SK-MEL-5 (cell line): ENCODE measurements at regions not wholly inside any gene's neighbourhood (a gene's known extent, or its start where the extent isn't known, plus 50 kb on each side); places are given as distances from the start of the nearest gene placed in this dataset.
"Not testable (repeated sequence)": the region's sequence is repeated elsewhere in the genome, so short reads cannot be mapped to it uniquely, and the experiment has no call there.

Experiments
- DNase-seq: peaks from one replicate; pipeline ENCODE4 v3.0.0-alpha.2; 2016; ENCODE audit warnings: low read depth, low spot score
- in situ Hi-C: cut with HindIII; loops from 2 replicates; pipeline ENCODE4 v1.10.0; 2016; ENCODE audit warnings: low sequenced_read_pairs, high pct_unique_total_duplicates, low pct_unique_long_range_greater_than_20kb

DNA sequence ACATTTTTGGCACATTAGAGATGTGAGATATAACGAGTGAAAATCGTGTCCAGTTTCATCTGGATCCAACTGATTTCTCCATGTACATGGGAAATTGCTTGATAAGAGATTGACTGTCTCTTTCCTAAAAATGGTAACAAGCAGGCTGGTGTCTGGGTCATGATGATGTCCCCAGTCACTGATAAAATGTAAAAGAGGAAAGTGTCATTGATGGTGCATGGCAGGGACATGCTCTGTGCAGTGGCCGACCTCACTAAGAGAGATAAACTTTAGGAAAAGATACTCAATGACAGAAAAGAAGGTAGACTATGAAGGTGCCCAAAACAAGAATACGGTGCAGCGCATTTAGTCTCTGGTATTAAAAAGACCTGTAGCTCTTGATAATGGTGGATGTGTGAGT lies 1517.5 kb downstream of the RPIA start:
- no peak for DNase-seq

GRCh38 chr2:90209806-90210205 lies 1518.3 kb downstream of the RPIA start:
- DNase-seq: no peak
- in situ Hi-C loops: no loop called here

More for the DNA sequence above, 1517.5 kb downstream of the RPIA start:
- in situ Hi-C loops: no loop called here

DNA sequence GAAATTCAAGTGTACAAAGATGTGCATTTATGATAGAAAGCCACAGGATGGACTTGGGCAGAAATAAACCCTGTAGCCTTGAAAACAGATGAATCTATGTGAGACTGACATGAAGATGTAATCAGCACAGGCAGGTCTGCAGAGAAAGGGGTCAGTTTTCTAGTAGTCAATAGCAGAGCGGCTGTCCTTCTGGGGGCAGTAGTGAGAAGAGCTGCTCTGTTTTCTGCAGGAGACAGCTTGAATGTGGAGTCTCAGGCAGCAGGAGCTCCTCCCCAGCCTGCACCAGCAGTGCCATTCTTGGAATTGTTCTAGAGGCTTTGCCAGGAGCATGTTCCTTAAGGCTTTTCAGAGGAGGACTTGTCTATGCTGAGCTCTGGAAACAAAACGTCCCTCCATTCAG lies 1524.4 kb downstream of the RPIA start:
- DNase-seq, in situ Hi-C loops: not testable (repeated sequence)

DNA sequence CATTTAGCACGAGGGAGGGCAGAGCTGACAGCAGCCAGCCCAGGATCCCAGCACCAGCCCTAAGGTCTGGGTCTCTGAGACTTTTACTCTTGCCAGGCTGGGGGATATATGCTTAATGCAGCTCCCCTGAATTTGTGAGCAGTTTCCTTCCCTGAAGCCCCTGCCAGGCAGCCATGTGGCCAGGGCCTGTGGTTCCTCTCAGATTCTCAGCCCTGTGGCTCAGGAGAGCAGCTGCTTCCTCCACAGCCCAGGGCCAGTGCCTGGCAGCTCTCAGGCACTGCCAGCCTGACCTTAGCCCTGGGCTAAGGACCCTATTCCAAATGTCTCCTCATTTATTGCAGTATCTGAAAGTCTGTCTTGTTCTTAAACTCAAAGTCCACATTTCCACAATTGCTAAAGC lies 1525.3 kb downstream of the RPIA start:
- DNase-seq, in situ Hi-C loops: not testable (repeated sequence)

DNA sequence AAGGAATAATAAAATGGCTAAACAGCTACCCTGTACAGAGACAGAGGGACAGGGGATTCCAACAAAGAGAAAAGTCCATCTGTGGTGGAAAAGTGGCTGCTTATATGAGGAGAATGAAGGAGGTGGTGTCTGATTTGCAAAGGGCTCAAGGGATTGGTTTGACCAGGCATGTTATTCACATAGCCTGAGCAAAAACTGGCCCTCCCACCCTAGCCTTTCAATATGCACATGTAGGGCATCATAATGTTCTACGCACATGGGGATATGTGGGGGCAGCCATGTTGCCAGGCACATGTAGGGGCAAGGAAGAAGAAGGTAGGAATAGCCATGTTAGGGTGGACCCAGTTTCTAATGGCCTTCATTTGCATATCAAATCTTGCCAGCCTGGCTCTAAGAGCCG lies 1527.1 kb downstream of the RPIA start:
- DNase-seq, in situ Hi-C loops: not testable (repeated sequence)

DNA sequence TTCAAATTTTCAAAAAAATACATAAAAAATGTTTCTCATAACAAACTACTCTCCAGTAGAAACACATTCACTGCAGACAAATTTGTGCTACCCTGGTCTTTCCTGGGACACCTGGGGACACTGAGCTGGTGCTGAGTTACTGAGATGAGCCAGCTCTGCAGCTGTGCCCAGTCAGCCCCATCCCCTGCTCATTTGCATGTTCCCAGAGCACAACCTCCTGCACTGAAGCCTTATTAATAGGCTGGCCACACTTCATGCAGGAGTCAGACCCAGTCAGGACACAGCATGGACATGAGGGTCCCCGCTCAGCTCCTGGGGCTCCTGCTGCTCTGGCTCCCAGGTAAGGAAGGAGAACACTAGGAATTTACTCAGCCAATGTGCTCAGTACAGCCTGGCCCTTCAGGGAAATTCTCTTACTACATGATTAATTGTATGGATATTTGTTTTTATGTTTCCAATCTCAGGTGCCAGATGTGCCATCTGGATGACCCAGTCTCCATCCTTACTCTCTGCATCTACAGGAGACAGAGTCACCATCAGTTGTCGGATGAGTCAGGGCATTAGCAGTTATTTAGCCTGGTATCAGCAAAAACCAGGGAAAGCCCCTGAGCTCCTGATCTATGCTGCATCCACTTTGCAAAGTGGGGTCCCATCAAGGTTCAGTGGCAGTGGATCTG lies 1529.3 kb downstream of the RPIA start:
- DNase-seq, in situ Hi-C loops: not testable (repeated sequence)

- no peak for DNase-seq
- in situ Hi-C loops: no loop called here
Observed at GRCh38 chr2:90221300-90221651, 1529.8 kb downstream of the RPIA start.

GRCh38 chr2:90224767-90225166 lies 1533.3 kb downstream of the RPIA start:
- DNase-seq, in situ Hi-C loops: not testable (repeated sequence)

- DNase-seq, in situ Hi-C loops: not testable (repeated sequence)
Observed at GRCh38 chr2:90226465-90227072, 1535.1 kb downstream of the RPIA start.

- DNase-seq, in situ Hi-C loops: not testable (repeated sequence)
Observed at GRCh38 chr2:90231199-90231598, 1539.7 kb downstream of the RPIA start.

- in situ Hi-C loops, DNase-seq: not testable (repeated sequence)
Observed at GRCh38 chr2:90235452-90235851, 1544.0 kb downstream of the RPIA start.

DNA sequence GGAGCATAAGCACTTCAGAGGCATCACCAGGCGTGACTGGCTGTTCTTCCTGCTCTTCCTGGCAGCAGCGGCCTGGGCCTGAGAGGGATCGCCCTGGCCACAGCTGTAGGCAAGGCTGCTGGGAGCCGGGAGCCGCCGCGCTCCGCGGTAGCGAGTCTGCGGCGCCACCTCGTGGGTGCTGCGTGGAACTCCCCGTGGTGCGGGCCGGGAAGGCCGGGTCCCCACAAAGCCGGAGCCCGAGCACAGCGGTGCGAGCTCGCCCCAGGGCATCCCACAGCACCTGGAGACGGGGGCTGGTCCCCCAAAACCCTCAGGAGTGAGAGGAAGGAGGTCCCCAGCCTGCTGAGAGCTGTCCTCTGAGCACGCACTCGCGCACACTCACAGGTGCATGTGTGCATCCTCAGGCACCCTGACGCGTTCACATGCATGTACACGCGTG lies 1546.5 kb downstream of the RPIA start:
- in situ Hi-C loops: not testable (repeated sequence)
- peak; percentile 1 for DNase-seq

DNA sequence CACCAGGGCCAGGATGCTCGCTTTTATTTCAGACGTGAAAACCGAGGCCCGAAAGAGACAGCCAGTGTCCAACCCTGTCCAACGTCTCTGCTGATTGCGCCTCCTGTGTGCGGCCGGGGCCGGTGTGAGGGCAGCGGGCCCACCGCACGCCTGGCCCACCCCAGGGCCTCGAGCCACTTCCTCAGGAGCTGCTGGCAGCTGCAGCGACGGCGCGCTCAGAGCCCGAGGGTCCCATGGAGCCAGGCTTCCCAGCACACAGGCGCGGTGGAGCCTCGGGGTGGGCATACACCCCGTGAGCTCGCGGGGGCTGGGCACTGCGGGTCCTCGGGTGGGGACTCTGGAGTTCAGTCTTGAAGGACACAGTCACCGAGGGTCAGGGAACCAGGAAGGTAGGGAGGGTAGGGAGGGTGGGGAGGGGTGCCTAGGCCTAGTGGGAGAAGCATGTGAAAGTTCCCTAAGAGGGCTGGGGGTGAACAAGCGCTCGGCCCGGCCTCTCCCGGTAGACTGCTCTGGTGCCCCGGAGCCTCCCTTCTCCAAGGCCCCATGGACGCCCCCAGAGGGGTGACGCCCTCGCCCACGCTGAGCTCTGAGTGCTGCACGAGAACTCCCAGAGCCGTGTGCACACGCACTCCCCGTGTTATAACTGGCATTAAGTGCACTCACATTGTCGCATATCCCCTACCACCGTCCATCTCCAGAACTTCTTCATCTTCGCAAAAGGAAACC lies 1547.2 kb downstream of the RPIA start:
- in situ Hi-C loops, DNase-seq: not testable (repeated sequence)

DNA sequence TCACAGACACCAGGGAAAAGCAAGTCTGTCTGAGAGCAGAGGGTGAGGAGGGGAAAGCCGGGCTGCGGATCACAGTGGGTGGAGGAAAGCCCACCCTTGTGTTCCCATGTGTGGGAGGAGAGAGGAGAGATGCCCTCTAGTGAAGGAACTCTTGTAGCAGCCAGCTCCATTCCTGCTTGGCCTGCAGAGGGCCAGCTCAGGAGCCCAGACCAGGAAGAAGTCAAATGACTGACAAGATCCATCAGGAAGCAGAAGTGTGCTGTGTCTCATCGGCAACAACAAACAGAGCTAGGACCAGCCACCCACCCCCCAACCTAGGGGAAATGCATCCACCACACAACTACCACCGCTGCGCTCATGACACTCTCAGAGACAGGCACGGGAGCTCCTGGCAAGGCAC lies 1548.3 kb downstream of the RPIA start:
- DNase-seq, in situ Hi-C loops: not testable (repeated sequence)

- DNase-seq, in situ Hi-C loops: not testable (repeated sequence)
Observed at GRCh38 chr2:90244902-90245765, 1553.7 kb downstream of the RPIA start.

DNA sequence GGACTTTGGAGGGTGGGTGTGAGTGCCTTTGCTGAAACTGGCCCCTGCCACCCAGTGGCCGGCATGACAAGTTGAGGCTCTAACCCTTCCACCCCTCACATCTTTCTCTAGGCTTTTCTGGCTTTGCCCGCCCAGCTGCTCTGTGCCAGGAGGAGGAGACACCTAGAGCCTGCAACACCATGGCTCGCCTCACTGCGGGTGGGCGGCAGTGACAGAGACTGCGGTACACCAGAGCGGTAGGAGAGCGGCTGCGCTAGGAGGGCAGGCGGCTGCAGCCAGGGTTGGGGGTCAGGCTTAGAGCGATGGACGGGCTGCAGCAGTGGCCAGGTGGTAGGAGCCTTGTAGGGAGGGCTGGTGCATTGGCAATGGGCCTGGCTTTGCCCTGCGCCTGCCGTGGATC lies 1556.9 kb downstream of the RPIA start:
- DNase-seq, in situ Hi-C loops: not testable (repeated sequence)

GRCh38 chr2:90250350-90250749 lies 1558.9 kb downstream of the RPIA start:
- DNase-seq, in situ Hi-C loops: not testable (repeated sequence)

DNA sequence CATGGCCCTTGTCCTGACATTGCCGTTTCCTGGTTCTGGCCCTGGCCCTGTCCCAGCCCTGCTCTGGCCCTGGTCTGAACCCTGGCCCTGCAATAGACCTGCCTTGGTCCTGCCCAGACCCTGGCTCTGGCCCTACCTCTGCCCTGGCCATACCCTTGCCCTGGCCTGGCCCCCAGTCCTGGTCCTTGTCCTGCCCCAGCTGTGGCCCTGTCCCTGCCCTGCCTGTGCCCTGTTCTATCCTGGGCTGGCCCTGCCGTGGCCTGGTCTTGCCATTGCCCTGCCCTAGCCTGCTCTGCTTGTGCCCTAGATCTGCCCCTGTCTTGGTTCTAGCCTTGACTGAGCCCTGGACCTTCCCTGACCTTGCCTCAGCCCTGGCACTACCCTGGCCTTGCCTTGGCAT lies 1560.1 kb downstream of the RPIA start:
- DNase-seq, in situ Hi-C loops: not testable (repeated sequence)
